ENCODE measurements at regions not wholly inside any gene's neighbourhood (a gene's known extent, or its start where the extent isn't known, plus 50 kb on each side); places are given as distances from the start of the nearest gene placed in this dataset.

DNA sequence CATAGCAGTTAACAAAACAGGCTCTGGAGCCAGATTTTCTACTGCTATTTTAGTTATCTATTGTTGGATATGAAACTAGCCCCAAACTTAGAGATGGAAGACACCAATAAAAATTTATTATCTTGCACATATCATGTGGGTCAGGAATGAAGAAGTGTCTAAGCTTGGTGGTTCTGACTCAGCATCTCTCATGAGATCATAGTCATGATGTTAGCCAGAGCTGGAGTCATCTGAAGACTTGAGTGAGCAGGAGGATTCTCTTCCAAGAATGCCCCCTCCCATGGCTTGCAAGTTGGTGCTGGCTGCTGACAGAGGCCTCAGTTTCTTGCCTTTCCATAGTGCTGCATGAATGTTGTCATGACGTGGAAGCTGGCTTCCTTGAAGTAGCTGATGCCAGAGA is 68.2 kb upstream of the TAPT1 start:
- no peak for TF ChIP-seq CTCF (IDR thresholded peaks at IDR 0.05)
- no peak for TF ChIP-seq ZFX (IDR thresholded peaks at IDR 0.05; ENCODE audit: borderline replicate concordance)

Measured in 22Rv1 (cell line).